ENCODE measurements at regions not wholly inside any gene's neighbourhood (a gene's known extent, or its start where the extent isn't known, plus 50 kb on each side); places are given as distances from the start of the nearest gene placed in this dataset.

- TF ChIP-seq CTCF (IDR thresholded peaks at IDR 0.05; ENCODE audit: extremely low read depth, low read depth, low read length), result no peak
- no peak overlapping the region for H3K27ac ChIP-seq (ENCODE audit: low read depth, low read length)
- no peaks in the 10 kb centered on the region for H3K36me3 ChIP-seq (ENCODE audit: insufficient read depth, low read length)
- H3K27me3 ChIP-seq (ENCODE audit: insufficient read depth, low read length), result peaks cover 8% of the 10 kb centered on the region
- no peak overlapping the region for H2AFZ ChIP-seq (ENCODE audit: low read length)
- H3K4me3 ChIP-seq (ENCODE audit: insufficient read depth, low read length), result no peak overlapping the region
- peaks cover 2% of the 10 kb centered on the region for H3K9me3 ChIP-seq (ENCODE audit: low read depth, low read length)
- H3K79me2 ChIP-seq (ENCODE audit: insufficient read depth, low read length), result no peaks in the 10 kb centered on the region
- H3K4me2 ChIP-seq (ENCODE audit: insufficient read depth, low read length), result no peak overlapping the region
- no peaks in the 10 kb centered on the region for H3K4me1 ChIP-seq (ENCODE audit: insufficient read depth, low read length)
- peak; percentile 56 for DNase-seq (ENCODE audit: insufficient read length, low spot score, missing footprints)
- H4K20me1 ChIP-seq (ENCODE audit: insufficient read depth, low read length), result no peaks in the 10 kb centered on the region
Measured at GRCh38 chr1:2945821-2946231, 75.4 kb upstream of the ACTRT2 start.

GRCh38 chr1:2946291-2946690, 75.0 kb upstream of the ACTRT2 start:
- Histone ChIP-seq H4K20me1 (ENCODE audit: insufficient read depth, low read length) (no peaks in the 10 kb centered on the region), H3K9me3 (ENCODE audit: low read depth, low read length) (no peaks in the 10 kb centered on the region), H3K27me3 (ENCODE audit: insufficient read depth, low read length) (peaks cover 8% of the 10 kb centered on the region), H3K36me3 (ENCODE audit: insufficient read depth, low read length) (no peaks in the 10 kb centered on the region), H3K27ac (ENCODE audit: low read depth, low read length) (no peak overlapping the region), H3K4me3 (ENCODE audit: insufficient read depth, low read length) (no peak overlapping the region), H3K4me1 (ENCODE audit: insufficient read depth, low read length) (no peaks in the 10 kb centered on the region), H3K4me2 (ENCODE audit: insufficient read depth, low read length) (no peak overlapping the region), H3K79me2 (ENCODE audit: insufficient read depth, low read length) (no peaks in the 10 kb centered on the region), H2AFZ (ENCODE audit: low read length) (no peak overlapping the region)
- no peak for TF ChIP-seq CTCF (IDR thresholded peaks at IDR 0.05; ENCODE audit: extremely low read depth, low read depth, low read length)
- DNase-seq (ENCODE audit: insufficient read length, low spot score, missing footprints), result peak; percentile 39

GRCh38 chr1:2946999-2947690, 74.1 kb upstream of the ACTRT2 start:
- Histone ChIP-seq H3K27ac (ENCODE audit: low read depth, low read length) (no peak overlapping the region), H3K4me2 (ENCODE audit: insufficient read depth, low read length) (no peak overlapping the region), H3K4me1 (ENCODE audit: insufficient read depth, low read length) (no peaks in the 10 kb centered on the region), H3K9me3 (ENCODE audit: low read depth, low read length) (no peaks in the 10 kb centered on the region), H2AFZ (ENCODE audit: low read length) (no peak overlapping the region), H4K20me1 (ENCODE audit: insufficient read depth, low read length) (no peaks in the 10 kb centered on the region), H3K79me2 (ENCODE audit: insufficient read depth, low read length) (no peaks in the 10 kb centered on the region), H3K4me3 (ENCODE audit: insufficient read depth, low read length) (no peak overlapping the region), H3K27me3 (ENCODE audit: insufficient read depth, low read length) (peaks cover 8% of the 10 kb centered on the region), H3K36me3 (ENCODE audit: insufficient read depth, low read length) (no peaks in the 10 kb centered on the region)
- TF ChIP-seq CTCF (IDR thresholded peaks at IDR 0.05; ENCODE audit: extremely low read depth, low read depth, low read length), result no peak
- DNase-seq (ENCODE audit: insufficient read length, low spot score, missing footprints), result no peak

GRCh38 chr1:2948001-2948750, 73.1 kb upstream of the ACTRT2 start:
- no peaks in the 10 kb centered on the region for H3K79me2 ChIP-seq (ENCODE audit: insufficient read depth, low read length)
- no peak overlapping the region for H3K27ac ChIP-seq (ENCODE audit: low read depth, low read length)
- no peak for DNase-seq (ENCODE audit: insufficient read length, low spot score, missing footprints)
- no peak overlapping the region for H3K4me2 ChIP-seq (ENCODE audit: insufficient read depth, low read length)
- TF ChIP-seq CTCF (IDR thresholded peaks at IDR 0.05; ENCODE audit: extremely low read depth, low read depth, low read length), result no peak
- H4K20me1 ChIP-seq (ENCODE audit: insufficient read depth, low read length), result no peaks in the 10 kb centered on the region
- H3K4me1 ChIP-seq (ENCODE audit: insufficient read depth, low read length), result no peaks in the 10 kb centered on the region
- H2AFZ ChIP-seq (ENCODE audit: low read length), result no peak overlapping the region
- H3K4me3 ChIP-seq (ENCODE audit: insufficient read depth, low read length), result no peak overlapping the region
- H3K36me3 ChIP-seq (ENCODE audit: insufficient read depth, low read length), result no peaks in the 10 kb centered on the region
- H3K9me3 ChIP-seq (ENCODE audit: low read depth, low read length), result no peaks in the 10 kb centered on the region
- H3K27me3 ChIP-seq (ENCODE audit: insufficient read depth, low read length), result peaks cover 8% of the 10 kb centered on the region
